Germinal center (tissue), 1 donor: ENCODE measurements at regions not wholly inside any gene's neighbourhood (a gene's known extent, or its start where the extent isn't known, plus 50 kb on each side); places are given as distances from the start of the nearest gene placed in this dataset.

Experiments used
- DNase-seq: peaks from one replicate; pipeline ENCODE4 v3.0.0; 2012; ENCODE audit warnings: mixed read lengths, low spot score

DNA sequence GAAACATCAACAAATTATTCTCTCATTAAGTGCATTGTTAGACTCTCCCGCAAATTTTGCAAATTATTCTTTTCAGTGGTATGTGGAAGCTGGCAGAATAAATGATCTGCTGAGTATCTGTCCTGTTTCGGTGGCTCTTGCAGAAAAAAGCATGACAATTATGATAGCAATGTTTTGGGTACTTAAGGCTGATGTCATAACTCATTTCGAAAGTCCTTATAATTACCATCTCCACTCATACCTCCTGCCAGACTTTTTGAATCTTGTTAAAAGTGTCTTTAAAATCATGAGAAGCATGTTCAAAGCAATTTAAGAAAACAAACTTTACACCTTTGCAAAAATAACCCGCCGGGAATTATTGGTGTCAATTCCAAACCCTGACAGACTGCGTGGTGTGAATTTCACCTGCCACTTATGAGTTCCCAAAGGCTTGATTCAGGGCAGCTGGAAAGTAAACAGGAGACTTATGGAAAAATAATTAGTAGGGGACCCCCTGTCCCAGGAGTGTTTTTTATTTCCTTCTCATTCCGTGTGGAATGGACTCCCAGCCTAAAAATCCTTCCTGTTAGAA lies 87.6 kb upstream of the E2F3 start:
- DNase-seq: no peak

DNA sequence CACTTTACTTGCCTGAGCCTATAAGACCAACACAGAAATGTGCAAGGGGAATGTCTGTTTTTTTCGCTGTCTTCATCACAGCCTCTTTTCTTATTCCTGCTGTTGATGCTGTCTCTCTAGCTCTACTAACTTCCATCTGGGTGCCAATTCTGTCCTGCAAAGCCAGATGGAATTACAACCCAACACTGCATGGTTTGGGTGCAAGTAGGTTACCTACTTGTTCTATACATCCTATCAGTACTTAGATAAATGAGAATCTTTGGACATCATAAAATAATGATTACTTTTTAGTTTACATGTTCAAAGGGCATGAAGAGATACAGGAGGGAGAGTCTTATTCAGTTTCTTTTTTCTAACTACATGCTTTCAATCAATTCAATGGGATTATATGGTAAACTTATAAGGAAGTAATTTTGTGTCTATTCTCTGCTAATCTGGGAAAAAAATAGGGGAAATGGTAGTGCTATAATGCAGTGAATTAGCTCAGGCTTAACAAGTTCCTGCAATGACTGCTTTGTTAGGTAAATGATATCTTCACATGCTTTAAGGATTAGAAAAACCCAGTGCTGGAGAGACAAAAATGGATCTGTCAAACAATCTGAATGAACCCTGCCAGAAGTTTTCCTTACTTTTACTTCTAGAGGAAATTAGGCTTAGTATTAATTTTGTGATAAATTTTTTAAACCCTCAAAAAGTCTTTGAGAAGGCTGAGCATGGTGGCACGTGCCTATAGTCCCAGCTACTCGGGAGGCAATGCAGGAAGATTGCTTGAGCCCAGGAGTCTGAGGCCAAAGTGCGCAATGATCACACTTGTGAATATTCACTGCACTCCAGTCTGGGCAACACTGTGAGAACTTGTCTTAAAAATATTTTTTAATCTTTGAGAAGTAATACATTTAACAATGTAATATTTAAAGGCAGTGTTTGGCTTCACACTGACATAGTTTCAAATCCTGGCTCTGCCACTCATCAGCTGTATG lies 86.5 kb upstream of the E2F3 start:
- no peak for DNase-seq

DNA sequence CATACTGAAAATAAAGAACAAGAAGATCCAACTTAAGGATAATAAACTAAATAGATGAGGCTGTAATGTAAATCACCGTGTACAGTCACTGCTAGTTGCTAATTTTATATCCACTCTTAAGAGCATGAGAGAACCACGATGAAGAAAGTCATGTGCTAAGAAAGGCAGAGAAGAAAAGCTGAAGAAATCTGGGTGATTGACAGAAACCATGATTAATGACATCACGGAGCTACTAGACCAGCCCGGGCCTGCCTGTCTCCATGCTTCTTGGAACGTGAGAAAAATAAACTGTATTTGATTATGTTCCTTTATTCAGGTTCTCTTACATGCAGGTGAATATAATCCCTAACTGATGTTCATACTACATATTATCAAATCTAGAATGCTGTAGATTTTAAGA lies 84.2 kb upstream of the E2F3 start:
- DNase-seq: no peak

DNA sequence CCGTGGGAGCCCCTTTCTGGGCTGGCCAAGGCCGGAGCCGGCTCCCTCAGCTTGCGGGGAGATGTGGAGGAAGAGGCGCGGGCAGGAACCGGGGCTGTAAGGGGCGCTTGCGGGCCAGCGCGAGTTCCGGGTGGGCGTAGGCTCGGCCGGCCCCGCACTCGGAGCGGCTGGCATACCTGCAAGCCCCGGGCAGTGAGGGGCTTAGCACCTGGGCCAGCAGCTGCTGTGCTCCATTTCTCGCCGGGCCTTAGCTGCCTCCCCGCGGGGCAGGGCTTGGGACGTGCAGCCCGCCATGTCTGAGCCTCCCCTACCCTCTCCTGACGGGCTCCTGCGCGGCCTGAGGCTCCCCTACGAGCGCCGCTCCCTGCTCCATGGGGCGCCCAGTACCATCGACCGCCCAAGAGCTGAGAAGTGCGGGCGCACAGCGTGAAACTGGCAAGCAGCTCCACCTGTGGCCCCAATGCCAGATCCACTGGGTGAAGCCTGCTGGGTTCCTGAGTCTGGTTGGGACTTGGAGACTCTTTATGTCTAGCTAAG lies 82.8 kb upstream of the E2F3 start:
- no peak for DNase-seq

DNA sequence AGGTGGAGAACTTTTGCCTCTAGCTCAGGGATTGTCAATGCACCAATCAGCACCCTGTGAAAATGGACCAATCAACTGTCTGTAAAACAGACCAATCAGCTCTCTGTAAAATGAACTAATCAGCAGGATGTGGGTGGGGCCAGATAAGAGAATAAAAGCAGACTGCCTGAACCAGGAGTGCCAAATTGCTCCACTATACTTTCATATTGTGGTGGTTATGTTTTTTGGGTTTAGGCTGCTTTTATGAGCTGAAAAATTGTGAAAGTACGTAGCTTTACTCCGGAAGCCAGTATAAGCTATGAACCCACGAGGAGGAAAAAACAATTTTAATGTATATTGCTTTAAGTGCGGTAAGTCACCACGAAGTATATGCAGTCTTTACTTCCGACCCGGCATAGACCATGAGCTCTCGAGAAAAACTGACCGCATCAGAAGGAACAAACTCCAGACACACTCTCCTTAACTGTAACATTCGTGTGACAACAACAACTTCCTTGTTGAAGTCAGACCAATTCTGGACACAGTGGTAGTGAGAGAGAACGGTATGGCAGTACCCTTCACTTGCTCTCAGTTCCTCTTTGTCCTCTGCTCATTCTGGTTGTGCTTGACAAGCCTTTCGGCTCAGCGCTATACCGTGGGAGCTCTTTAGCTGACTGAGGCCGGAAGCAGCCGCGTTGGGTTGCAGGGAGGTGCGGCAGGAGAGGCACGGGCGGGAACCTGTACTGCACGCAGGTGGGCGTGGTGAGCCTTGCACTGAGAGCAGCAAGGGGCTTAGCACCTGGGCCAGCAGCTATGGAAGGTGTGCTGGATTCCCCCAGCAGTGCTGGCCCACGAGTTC lies 81.9 kb upstream of the E2F3 start:
- DNase-seq: peak; percentile 75

DNA sequence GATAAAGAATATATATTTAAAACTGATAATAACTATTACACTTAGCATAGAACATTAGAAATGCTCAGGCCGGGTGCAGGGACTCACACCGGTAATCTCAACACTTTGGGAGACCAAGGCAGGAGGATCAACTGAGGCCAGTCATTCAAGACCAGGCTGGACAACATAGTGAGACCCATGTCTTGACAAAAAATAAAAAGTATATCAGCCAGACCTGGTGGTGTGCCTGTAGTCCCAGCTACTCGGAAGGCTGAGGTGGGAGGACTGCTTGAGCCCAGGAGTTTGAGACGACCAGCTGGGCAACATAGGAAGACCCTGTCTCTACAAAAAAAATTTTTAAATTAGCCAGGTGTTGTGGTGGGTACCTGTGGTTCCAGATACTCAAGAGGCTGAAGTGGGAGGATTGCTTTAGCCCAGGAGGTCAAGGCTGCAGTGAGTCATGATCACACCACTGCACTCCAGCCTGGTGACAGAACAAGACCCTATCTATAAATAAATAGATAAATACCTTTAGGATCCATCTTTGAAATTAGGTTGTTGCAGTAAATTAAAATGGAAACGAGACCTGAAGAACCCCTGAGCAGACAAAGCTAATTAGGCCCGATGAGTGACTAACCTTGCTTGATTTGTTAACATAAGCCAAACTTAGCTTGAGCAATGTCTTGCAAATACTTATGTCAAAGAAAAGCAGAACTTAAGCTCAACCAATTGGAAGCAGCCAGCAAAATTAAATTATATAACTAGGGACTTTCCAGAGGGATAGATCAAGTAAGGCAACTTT lies 75.8 kb upstream of the E2F3 start:
- DNase-seq: no peak

DNA sequence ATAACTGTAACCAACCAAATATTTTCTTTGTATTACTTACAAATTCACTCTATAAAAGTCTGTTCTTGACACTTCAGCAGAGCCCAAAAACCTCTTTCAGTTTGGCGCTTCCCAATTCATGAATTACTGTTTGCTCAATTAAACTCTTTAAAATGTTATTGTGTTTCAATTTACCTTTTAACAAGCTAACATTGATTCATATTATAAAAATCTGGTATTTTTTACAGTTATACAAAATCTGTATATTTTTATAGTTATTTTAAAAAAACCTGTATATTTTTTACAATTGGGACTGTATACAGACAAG lies 75.3 kb upstream of the E2F3 start:
- DNase-seq: no peak

DNA sequence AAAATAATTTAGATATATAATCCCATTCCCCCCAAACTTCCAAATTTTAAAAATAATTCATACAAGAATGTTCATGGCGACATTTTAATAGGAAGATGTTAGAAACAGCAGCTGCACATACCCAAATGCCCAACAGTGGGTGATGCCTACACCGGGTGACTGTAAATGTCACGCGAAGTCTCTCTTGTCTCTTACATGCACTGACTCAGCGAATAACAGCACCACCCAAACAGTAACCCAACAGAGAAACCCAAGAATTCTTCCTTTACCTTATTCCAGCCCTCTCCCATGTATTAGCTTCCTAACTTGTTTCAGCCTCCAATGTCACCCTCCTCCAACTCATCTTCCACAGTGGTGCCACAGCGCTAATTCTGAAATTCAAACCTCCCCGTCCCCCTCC lies 74.5 kb upstream of the E2F3 start:
- no peak for DNase-seq

DNA sequence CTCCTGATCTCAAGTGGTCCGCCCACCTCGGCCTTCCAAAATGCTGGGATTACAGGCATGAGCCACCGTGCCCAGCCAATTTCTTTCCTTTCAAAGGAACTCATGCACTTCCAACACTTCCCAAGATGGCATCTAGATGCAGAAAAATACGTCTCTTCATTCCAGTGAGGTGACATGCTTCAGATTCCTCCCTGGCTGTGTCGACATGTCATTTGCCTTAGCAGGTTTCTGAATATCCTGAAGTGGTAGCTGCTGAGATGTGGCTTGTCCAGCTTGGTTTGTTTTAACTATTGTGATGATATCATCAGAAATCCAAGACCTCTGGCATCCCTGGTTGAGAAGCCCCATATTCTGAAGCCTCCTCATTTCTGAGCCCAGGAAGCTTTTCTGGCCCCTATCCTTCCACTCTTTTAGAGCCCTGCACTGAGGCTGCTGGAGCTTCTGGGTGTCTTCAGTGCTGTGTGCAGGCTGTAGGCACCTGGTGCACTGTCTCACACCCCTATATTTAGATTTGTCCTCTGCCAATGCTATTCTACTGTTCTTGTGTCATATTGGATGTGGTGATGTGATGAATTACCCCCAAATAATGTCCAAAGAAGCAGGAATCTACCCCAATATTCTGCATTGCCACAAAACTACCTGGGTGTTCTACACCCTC lies 73.3 kb upstream of the E2F3 start:
- no peak for DNase-seq

DNA sequence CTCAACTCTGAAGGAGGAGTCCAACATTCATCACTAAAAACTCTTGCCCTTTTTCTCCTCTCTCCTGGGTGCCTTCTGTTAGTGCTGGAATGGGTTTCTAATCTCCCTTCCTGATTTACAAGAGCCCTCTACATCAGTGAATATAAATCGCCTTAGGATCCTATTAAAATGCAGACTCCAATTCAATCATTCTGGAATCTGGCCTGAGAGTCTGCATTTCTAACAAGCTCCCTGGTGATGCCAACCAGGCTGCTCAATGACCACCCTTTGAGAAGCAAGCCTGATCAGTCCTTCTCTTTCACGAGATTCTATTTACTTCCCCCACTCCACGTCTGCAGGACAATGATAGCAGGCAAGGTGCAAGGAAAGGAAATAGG lies 72.8 kb upstream of the E2F3 start:
- no peak for DNase-seq

DNA sequence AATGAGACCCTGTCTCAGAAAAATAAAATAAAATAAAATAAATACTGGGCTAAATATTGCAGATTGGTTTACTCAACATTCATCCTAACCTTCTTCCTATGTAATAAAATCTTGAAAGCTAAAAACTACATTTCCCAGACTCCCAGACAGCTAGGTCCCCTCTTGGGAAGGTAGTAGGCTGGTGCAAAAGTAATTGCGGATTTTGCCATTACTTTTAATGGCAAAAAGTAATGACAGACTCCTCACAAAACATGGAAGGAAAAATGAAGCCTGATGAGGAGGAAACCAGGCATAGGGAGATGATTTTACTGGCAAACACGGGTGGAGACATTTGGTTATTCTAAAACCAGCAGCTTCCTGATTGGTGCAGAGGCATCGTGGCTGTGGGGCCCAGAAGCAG lies 70.6 kb upstream of the E2F3 start:
- no peak for DNase-seq

DNA sequence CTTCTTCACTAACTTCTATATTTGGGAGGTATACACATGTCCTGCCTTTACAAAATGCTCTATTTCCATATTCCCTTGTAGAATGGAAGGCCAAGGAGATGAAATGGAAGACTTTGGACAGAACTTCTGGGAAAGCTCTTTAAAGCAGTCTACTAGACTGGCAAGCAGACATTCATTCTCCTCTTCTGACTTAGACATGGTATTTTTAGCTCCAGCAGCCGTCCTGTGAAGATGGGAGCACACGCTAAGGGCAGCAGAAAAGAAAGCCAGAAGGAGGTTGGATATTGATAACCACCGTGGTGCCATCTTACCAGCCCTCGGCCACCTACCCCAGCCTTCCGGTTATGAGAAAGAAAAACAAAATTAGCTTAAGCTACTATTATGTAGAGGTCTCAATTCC lies 70.1 kb upstream of the E2F3 start:
- no peak for DNase-seq

DNA sequence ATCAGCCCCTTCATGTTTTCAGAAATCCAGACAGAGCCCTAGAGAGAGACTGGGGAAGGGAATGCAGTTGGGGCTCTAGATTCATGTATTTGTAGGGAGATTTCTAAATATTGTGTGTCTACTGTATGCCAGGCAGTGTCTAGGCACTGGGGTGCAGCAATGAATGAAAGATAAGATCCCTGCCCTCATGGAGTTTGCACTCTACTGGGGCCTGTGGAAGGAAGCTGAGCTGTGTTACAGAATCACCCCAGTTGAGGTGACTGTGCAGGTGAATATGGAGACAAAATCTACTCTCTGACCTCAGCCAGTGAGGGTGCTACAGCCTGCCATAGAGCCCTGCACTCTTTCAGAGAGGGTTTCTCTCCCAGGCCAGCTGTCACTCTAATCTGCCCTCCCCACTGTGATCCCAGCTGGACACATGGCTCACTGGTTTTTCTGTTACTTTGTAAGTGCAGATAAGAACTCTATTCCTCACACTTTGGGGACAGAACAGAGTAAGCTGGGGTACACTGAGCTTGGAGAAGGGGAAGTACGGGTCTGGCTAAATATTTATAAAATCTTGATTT lies 69.2 kb upstream of the E2F3 start:
- DNase-seq: no peak

DNA sequence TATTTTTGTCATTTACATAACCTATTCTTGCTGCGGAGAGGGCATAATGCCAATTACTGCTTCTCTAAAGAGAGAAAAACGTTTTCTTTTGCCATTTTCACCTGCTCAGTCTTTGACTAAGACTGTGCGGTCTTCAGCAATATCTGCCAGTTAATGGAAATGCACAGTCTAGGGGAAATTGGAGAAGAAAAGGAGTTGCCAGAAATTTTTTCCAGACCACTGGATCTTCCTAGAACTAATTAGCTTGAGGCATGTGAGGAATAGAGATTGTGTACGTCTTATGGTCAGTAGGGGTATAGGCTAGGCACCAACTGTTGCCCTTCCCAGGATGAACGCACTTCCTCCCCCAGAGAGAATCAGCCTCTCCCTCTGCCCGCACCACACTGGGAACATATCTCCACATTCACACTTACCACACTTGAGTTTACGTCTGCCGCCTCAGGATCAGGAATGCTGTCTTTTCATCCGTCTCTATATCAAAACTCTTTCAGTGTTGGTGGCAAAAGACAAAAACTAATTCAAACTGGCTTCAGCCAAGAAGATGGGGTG lies 67.9 kb upstream of the E2F3 start:
- DNase-seq: no peak

DNA sequence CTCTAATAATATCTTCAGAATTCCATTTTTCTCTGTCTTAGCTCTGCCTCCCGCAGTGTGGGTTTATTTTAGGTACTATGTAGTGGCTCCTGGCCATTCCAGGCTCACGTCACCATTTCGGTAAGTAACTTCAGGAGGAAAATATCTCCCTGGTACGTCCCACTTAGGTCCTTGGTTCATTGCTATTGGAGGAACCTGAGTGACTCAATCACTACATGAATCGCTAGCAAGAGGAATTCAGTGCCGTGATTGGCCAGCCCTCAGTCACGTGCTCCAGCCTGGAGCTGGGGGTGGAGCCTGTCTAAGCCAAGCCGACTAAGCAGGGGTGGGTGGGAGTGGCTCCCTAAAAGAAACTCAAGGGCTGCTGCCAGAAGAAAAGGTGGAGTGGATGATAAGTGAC lies 67.3 kb upstream of the E2F3 start:
- DNase-seq: no peak

DNA sequence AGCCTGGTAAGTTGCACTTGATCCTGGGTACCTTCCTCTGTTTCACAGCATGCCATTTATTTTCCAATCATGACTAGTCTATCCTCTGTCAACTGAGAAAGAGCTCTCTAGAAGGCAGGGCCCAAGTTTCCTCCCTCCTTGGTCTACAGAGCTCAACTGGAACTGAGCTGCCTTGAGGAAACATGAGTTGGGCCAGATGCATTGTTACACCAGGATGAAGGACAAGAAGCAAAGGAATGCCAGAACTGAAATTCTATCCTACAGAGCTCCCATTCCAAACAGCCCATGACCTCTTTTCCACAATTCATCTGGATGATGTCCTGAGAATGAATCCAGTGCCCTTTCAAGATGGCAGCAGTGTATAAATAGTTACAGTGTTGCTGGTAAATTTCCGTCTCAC lies 66.7 kb upstream of the E2F3 start:
- no peak for DNase-seq

DNA sequence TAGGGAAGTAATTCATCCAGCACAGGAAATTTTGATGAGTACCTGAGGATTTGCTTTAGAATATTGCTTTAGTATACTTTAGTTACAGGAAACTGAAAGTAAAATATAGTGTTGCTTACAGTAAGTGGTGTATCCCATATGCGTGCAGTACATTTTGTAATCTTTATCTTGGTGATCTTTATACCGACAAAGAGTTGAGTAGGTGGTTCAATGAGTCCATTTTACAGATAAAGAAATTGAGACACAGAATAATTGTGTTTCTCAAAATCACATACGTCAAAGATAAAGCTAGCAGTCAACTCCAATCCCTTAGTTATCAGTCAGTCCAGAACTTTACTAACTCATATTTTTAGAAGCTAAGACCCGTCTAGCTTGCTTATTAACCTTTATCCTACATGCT lies 65.8 kb upstream of the E2F3 start:
- DNase-seq: no peak

DNA sequence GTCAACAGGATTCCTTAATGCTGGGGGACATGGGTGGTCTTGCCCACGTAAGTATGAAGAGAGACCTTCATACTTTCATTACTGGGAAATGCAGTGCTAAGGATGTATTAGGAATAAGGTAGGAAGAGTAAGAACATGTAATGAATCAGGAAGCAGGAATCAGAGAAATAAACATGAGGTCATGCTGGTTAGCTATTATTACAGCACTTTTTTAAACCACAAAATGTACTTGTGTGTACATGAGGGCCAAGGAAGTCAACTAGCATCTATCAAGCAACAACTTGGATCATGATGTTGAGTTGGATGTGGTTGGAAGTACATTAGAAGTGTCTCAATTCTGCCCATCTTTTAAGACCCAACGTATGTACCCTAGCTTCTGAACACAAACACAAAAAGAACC lies 63.5 kb upstream of the E2F3 start:
- no peak for DNase-seq

DNA sequence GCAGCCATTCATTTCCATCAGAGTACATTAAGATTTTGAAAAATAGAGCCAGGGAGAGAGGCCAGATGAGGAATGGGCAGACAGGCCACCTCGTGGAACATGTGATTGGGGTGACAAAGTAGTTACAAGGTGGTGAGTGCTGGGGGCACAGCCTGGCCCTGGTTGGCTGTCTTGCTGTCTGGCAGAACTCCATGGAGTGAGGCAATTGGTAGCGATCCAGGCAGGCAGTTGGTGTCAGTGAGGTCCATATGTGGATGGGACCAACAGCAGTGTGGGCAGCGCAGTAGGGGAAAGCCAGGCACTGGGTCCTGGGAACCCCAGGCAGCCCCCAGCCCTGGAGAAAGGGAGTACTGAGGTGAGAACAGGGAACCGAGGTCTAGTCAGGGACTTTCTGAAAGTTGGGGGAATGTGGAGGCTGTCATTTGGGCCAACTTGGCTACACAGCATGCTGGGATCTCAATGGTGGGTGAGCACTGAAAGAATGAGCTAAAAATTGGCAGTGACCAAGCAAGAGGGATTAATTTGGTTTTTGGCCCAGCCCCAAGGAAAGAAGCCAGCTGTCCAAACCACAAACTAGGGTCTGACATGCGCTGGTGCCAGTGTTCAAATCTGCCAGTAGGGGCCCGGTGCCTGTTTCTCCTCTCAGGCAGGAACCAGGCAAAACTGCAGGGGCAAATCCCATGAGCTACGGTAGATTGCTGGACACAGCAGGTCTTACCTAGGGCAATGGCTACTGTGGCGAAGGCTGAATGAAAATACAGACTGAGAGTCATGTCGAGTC lies 61.4 kb upstream of the E2F3 start:
- no peak for DNase-seq

DNA sequence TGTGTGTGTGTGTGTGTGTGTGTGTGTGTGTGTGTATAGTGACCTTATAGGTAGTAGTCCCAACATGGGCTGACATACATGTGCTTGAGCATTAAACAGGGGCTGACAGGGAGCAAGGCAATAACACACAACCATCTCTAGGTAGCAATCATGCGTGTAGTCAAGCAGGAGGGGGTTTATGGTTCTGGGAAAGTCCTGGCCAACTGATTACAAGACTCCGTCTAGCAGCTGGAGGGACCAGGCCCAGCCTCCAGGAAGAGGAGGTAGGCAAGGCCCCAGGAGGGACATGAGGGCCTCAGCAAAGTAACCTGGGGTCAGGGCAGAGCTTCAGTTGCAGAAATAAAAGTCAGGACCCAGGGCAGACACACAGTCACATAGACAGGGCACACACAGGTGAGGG lies 60.6 kb upstream of the E2F3 start:
- DNase-seq: no peak
